Retina (tissue), 1 donor: ENCODE measurements at regions not wholly inside any gene's neighbourhood (a gene's known extent, or its start where the extent isn't known, plus 50 kb on each side); places are given as distances from the start of the nearest gene placed in this dataset.
"Not testable (repeated sequence)": the region's sequence is repeated elsewhere in the genome, so short reads cannot be mapped to it uniquely, and the experiment has no call there.

Experiments
- DNase-seq: peaks from one replicate; pipeline ENCODE4 v3.0.0-alpha.2; 2016

GRCh38 chr22:22697377-22698117 is 53.1 kb downstream of the GGTLC2 start:
- no peak for DNase-seq

GRCh38 chr22:22698263-22698750 is 53.9 kb downstream of the GGTLC2 start:
- DNase-seq, result no peak

GRCh38 chr22:22700631-22701030 is 56.2 kb downstream of the GGTLC2 start:
- no peak for DNase-seq

GRCh38 chr22:22701557-22701956 is 57.1 kb downstream of the GGTLC2 start:
- not testable (repeated sequence) for DNase-seq

GRCh38 chr22:22702237-22703202 is 58.1 kb downstream of the GGTLC2 start:
- no peak for DNase-seq

GRCh38 chr22:22703203-22703570 is 58.8 kb downstream of the GGTLC2 start:
- no peak for DNase-seq

- no peak for DNase-seq
These were observed 59.3 kb downstream of the GGTLC2 start for GRCh38 chr22:22703715-22704114.

GRCh38 chr22:22704156-22704946 is 59.9 kb downstream of the GGTLC2 start:
- DNase-seq, result no peak

GRCh38 chr22:22705328-22706100 is 61.1 kb downstream of the GGTLC2 start:
- DNase-seq, result no peak

- no peak for DNase-seq
These were observed 62.0 kb downstream of the GGTLC2 start for GRCh38 chr22:22706253-22706915.

GRCh38 chr22:22709719-22710445 is 65.5 kb downstream of the GGTLC2 start:
- no peak for DNase-seq

GRCh38 chr22:22710719-22711531 is 66.5 kb downstream of the GGTLC2 start:
- peak; percentile 59 for DNase-seq

- DNase-seq, result no peak
These were observed 67.1 kb downstream of the GGTLC2 start for GRCh38 chr22:22711532-22711913.

GRCh38 chr22:22712092-22712658 is 67.8 kb downstream of the GGTLC2 start:
- no peak for DNase-seq

GRCh38 chr22:22712666-22713365 is 68.4 kb downstream of the GGTLC2 start:
- DNase-seq, result no peak

- DNase-seq, result no peak
These were observed 69.0 kb downstream of the GGTLC2 start for GRCh38 chr22:22713416-22713815.

GRCh38 chr22:22714600-22715335 is 70.4 kb downstream of the GGTLC2 start:
- DNase-seq, result no peak

GRCh38 chr22:22716136-22716665 is 71.8 kb downstream of the GGTLC2 start:
- DNase-seq, result no peak
